ENCODE measurements at regions not wholly inside any gene's neighbourhood (a gene's known extent, or its start where the extent isn't known, plus 50 kb on each side); places are given as distances from the start of the nearest gene placed in this dataset.
"Not testable (repeated sequence)": the region's sequence is repeated elsewhere in the genome, so short reads cannot be mapped to it uniquely, and the experiment has no call there.

DNA sequence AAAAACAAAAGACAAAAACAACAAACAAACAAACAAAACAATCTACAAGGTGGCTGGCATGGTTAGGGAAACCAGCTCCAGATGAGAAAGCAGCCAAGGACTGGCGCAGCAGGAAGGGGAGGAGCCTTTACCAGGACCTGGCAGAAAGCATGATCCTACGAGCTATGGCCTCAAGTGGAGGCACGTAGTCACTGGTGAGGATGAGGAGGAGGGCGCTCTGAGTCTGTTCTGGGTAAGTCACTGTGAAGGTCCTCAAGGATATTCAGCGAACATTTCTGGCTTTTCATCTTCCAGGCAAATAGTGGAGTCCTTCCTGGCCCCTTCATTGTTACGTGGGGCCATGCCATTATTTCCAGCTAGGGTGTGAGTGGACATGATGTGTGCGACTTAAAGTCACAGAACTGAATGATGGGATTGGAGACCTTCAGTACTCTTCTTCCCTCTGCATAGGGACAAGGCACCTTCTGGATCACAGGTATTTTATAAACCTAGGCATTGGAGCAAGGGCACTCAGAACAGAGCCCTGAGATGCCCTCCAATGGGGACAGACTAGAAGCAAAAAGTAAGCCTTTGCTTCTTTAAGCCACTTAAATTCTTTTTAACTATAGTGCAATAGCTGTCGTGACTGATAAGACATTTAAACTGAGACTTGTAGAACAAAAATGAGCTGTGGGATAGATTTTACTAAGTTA lies 771.3 kb downstream of the RAB28 start:
- no peak for DNase-seq (ENCODE audit: extremely low read depth in 1 of 2, low read depth in 1 of 2)

DNA sequence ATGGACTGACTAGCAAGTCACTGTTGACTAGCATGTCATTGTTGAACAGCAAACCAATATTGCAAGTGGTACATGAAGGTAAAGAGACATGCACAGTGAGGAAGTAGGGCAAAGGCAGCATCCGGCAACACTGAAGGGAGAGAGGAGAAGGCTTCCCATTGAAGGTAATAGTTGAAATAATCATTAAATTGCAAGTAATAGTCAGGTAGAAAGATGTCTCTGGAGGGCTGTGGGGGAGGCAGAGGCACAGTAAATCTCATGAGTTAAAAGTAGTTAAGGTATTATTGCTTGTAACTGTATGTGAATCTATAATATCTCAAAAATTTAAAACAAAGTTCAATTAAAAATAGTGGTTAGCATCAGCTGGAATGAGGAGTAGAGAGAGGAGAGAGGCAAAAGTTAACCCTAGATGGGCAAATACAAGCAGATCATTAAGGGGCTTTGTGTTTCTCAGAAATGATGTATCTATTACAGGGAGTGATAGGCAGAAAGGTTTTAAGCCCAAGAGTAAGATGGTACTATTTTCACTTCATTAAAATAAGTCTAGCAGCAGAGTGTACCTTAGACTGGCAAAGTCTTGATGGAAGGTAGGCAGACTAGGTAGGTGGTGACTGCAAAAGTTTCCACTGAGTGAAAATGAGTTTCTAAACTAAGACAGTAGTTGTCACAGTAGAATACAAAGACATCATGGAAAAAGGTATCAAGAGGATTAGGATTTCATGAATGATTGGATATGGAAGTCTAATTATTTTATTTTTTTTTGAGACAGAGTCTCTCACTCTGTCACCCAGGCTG lies 776.6 kb downstream of the RAB28 start:
- DNase-seq (ENCODE audit: extremely low read depth in 1 of 2, low read depth in 1 of 2) = no peak

DNA sequence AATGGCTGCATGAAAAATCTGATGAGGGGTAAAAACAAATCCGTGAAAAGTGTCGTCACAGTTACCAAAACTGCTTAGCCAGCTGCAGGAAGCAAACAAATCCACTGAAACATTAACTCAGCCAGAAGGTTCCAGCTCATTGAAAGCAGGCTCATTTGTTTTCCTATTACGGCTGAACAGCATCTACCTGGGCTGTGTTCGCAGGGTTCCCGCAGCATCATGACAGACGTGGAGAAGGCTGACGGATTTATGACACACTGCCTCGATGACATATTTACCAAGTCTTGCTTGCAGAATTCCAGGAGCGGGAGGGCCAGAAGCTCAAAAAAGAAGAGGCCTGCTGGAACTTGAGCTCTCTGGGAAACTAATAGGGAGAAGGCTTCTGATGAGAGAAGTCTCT lies 781.1 kb downstream of the RAB28 start:
- DNase-seq (ENCODE audit: extremely low read depth in 1 of 2, low read depth in 1 of 2) = no peak

DNA sequence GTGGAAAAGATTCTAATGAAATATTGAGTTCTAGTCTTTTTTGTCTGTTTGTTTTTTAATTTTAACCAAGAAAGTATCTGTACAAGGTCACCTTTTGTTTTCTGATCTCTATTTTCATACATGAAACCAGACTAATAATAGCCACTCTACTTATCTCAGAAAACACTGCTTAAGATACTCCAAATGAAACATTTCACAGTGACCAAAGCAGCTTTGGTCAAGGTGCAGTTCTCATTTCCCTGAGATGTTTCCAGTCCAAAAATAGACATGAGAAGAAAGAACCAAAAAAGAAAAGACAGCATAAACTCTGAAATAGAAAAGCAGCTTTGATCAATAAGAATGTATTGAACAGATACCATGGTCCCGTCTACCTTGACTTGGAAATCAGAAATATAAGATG lies 782.8 kb downstream of the RAB28 start:
- no peak for DNase-seq (ENCODE audit: extremely low read depth in 1 of 2, low read depth in 1 of 2)

DNA sequence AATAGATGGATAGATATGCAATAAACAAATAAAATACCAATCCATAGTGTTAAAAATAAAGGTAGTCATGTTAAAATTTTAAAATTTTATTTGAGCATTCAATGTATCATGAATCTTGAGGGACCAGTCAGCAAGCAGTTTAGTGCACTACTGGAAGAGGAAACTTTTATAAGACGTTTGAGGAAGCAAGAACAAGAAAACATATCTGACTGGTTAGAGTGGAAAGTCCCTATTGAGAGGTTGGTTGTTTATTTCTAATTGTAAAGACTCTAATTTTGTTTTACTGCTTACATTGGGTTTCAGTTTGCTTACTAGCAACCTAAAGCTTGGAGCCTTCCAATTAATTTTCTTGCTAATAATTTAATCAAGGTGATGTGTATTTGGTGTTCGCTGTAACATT lies 786.2 kb downstream of the RAB28 start:
- DNase-seq (ENCODE audit: extremely low read depth in 1 of 2, low read depth in 1 of 2) = no peak

DNA sequence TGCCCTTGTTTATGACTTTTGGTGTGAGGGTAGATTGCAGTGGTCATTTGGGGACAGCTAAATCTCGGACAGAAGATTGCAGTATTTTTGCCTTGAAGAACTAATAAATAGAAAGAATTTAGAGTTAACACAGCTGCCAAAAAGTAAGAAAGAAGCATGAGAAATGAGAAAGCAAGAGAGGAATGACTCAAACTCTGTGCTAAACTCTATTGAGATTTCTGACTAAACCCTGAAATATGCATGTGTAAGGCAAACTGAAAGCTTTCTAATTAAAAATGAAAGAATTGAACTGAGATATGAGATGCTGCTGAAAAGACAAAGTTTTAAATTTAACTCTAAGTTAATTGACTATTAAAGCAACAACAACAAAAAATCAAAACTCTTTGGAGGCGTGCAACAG lies 791.3 kb downstream of the RAB28 start:
- no peak for DNase-seq (ENCODE audit: extremely low read depth in 1 of 2, low read depth in 1 of 2)

DNA sequence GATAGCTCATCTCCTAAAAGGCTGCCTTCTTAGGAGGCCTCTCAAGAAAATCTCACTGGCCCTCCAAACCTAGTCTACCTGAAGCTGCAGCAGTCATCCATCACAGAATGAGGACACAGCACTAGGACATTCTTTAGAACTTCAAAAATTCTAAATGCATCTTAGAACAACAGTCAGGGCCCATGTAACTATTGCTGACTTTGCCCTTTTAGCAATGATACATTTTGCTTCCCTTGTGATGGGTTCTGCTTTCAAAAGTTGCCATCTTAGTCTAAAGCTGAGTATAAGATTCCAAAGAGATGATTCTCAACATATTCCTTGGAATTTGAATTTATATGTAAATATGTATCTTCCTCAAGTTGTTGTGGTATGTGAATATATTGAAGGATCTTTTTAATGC lies 793.0 kb downstream of the RAB28 start:
- no peak for DNase-seq (ENCODE audit: extremely low read depth in 1 of 2, low read depth in 1 of 2)

DNA sequence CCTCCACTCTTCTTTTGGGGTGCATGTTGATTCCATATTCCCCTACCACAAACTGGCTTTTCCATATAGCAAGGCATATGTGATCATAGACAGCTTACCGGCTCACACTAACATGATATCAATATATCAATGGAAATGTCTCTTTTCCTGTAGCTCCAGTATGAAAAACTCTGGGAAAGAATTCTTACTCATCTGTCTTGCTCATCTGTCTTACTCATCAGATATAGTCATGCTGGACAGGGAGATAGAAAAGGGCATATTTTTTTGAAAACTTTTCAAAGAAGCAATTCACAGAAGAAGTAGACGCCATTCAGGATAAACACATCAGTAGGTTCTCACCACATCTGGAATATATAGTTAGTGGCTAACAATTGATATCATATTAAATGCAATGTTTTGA lies 794.7 kb downstream of the RAB28 start:
- DNase-seq (ENCODE audit: extremely low read depth in 1 of 2, low read depth in 1 of 2) = no peak

DNA sequence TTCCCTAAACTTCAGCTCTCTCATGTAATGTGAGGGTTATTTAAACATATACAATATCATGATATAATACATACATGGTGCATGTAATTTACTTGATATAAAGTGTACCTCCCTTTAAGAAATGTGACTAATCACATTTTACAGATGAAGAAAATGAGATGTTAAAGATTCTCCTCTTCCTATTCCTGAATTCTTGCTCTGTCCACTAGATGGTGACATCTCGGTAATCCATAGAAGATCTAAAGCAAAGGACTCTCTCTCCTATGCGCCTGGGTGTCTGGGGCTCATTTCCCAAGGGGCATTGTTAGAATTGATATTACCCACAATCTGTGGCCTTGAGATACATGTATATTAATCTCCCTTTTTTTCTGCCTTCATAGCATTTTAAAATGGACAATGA lies 804.9 kb downstream of the RAB28 start:
- no peak for DNase-seq (ENCODE audit: extremely low read depth in 1 of 2, low read depth in 1 of 2)

DNA sequence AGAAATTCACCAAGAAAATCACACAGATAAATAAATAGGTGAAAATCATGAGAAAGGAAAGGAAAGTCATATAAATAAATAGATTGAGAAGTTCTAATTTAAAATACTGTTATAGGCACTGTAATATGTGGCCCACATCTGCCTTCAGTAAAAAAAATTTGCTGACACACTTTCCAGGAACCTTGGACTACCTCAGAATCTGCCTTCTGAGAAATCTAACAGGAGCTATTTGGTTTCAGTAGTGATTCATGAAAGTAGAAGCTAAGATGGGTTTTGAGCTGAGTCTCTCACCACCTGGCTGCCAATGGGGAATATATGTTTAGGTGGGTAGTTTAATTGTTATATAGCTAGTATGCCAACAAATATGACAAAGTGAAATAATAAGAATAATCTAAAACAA lies 810.0 kb downstream of the RAB28 start:
- no peak for DNase-seq (ENCODE audit: extremely low read depth in 1 of 2, low read depth in 1 of 2)

DNA sequence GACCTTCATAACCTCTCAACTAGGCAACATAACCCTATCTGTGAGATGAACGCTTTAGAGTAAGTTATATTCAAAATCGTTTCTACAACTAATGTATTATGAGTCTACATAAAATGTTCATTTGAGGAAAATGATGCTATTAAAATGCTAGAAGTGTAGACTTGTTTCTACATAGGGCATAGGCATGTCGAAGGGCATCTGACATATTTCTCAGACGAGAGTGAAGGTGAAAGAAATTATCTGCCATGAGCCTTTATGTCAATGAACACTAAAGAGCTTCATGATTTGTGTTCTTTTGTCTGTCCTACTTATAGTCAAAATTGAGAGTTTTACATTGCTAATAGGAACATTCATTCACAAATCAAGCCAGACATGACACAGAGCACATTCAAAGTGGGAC lies 811.8 kb downstream of the RAB28 start:
- no peak for DNase-seq (ENCODE audit: extremely low read depth in 1 of 2, low read depth in 1 of 2)

DNA sequence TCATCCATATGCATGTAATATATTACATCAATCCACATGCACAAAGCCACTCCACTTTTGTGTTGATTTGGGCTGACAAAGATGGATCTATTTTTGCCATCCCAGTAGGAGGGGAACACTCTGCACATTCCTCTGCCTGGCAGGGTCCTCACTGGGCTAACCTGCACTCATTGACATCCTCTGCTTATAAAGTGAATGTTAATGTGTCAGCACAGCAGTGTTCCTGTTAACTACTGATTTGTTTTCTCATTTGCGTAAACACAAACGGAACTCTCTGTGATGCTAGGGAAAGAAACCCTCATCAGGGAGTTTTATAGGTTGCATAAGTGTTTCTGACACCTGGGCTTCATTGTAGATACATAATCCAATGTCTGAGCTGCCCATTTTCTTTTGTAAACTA lies 826.0 kb downstream of the RAB28 start:
- no peak for DNase-seq (ENCODE audit: extremely low read depth in 1 of 2, low read depth in 1 of 2)

DNA sequence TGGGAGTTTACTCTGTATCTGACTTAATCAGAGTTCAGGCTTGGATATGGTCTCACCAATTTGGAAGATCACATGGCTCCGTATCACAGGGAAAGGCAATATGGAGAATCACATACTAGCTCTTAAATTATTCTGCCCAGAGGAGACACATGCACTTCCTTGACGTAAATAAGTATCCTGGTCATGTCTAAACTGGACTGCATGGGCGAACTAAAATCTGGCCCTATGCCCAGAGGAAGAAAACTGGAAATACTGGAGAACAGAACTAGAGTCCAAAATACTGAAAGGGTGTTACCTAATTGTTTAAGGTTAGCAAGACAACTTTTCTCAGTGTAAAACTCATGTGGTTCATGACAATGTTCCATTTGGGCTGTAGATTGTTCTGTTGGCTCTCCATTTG lies 832.3 kb downstream of the RAB28 start:
- no peak for DNase-seq (ENCODE audit: extremely low read depth in 1 of 2, low read depth in 1 of 2)

DNA sequence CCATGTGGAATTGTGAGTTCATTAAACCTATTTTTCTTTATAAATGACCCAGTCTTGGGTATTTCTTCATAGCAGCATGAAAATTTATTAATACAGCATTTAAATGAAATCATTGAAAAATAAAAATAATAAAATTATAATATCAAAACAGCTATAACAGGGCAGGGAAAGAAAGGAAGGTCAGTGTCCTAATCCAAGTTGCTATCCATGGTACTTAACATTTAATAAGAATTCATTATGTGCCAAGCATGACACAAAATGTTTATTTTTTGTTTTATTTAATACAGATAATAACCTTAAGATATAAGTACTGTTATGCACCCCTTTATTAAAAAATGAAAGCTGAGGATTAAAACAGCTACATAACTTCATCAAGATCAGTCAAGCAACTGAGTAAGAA lies 838.4 kb downstream of the RAB28 start:
- no peak for DNase-seq (ENCODE audit: extremely low read depth in 1 of 2, low read depth in 1 of 2)

DNA sequence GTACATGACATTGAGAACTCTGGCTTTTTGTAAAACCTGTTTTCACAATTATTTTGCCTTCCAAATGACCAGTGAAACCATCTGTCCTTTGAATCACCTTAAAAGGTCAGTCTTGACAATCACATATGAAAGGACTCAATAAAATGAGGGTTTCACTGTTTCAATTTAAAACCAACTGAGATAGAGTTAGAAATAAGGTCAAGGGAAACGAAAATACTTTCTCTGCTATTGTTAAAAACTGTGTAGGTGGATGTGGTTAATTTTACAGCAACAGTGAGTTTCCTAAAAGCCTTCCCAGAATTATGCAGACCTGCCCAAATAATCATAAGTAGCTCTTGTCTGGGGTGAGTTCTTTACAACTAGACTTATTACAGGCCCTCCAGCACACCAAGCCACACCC lies 839.9 kb downstream of the RAB28 start:
- no peak for DNase-seq (ENCODE audit: extremely low read depth in 1 of 2, low read depth in 1 of 2)

DNA sequence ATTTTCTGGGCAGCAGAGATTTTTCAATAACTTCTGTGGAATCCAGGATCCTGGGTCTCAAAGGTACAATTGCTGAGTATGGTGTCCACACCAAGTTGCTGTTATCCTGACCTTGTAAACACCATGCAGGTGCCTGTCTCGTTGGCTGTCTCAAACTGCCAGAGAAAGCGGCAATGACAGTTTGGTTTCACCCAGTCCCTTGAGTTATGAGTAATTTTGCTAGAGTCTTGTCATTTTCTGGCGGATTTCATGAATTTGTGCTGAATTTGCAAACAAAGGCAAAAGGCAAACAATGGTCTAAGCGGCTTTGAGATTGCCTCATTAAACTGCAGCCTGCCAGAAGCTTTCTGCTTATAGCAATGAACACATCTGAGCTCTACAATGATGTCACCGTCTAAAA lies 847.9 kb downstream of the RAB28 start:
- DNase-seq (ENCODE audit: extremely low read depth in 1 of 2, low read depth in 1 of 2) = no peak

DNA sequence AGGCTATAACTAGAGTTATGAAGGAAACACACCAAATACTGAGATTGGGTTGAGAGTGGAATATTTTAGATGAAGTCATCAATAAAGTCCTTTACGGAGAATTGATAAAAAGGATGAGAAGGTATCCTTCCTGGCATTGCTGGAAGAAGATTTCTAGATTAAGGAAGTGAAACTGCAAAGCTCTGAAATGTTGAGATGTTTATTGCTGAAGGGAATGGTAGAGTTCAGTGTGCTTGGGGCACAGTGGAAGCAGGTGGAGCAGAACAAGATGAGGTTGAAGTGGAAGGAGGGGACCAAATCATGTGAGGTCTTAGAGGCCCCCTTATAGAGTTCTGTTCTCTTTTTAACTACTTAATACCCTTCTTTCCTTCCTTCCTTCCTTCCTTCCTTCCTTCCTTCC lies 848.5 kb downstream of the RAB28 start:
- DNase-seq (ENCODE audit: extremely low read depth in 1 of 2, low read depth in 1 of 2) = no peak

DNA sequence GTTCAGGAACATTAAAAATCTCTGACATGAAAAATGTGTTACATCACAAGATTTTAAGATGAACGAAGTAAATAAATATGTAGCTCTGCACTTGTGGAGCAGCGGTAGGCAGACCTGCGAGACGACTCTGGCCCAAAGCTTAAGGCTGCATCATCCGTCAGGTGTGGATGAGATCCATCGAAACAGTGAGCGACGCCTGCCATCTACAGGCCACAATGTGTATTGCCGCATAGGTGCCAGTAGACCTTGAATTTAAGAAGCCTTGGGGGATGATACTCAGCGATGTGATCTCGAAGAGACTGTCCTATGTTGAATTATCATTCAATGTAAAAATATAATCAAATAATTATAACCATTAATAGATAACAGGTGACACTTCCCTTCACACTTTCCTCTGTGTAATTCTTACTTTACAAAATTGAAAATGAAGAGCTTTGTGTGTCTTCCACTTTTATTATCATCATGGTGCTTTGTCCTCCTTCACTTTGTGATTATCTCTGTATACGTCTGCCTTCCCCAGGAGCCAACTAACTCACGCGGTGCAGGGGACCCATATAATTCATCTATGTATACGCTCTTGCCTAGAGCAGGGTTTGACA lies 851.0 kb downstream of the RAB28 start:
- peak; percentile 29 to 44 for DNase-seq (ENCODE audit: extremely low read depth in 1 of 2, low read depth in 1 of 2)

DNA sequence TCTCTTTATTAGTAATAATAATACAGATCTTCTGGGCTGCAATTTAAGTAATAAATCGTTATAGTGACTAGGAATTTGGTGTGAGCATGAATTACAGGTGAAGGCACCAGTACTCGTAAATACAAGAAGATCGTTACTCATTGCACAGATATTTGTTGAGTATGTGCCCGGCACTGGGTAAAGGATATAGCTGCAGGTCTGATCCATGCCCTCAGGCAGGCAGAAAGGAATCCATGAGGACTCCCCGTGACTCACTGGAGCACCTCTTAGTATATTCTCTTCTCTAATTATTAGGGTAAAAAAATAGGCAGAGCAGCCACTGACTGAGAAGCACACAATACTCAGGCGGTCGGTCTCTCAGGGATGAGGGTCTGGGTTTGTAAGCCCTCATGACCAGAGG lies 868.3 kb downstream of the RAB28 start:
- no peak for DNase-seq (ENCODE audit: extremely low read depth in 1 of 2, low read depth in 1 of 2)

DNA sequence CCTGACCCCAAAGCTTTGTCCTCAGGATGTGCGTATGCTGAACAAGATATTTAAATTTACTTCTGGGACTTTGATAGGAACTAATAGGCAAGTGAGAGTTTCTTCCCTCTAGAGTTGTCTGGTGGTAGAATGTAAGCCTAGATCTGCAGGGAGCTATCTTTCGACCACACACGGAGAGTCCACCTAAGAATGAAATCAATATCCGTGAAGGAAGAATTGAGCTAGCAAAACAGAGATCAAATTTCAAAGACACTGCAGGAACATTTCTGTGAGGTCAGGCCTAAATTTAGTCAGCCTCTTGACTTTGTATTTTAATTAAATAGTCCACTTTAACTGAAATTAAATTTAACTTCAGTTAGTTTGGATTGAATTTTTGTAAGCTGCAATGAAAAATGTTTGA lies 871.3 kb downstream of the RAB28 start:
- no peak for DNase-seq (ENCODE audit: extremely low read depth in 1 of 2, low read depth in 1 of 2)

DNA sequence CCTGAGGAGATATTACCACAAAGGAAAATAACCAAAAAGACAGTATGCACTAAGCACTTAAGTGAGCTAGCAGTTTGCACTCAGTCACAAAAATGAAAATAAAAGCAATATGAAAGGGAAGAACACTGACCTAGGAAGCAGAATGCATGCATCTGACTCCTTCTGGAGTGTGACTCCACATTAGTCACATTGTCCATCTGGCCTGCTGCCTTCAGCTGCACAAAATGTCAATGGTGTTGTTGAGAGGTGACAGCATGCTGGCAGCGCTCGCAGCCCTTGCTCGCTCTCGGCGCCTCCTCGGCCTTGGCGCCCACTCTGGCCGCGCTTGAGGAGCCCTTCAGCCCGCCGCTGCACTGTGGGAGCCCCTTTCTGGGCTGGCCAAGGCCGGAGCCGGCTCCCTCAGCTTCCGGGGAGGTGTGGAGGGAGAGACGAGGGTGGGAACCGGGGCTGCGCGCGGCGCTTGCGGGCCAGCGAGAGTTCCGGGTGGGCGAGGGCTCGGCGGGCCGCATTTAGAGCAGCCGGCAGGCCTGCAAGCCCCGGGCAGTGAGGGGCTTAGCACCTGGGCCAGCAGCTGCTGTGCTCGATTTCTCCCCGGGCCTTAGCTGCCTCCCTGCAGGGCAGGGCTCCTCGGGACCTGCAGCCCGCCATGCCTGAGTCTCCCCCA lies 874.8 kb downstream of the RAB28 start:
- not testable (repeated sequence) for DNase-seq (ENCODE audit: extremely low read depth in 1 of 2, low read depth in 1 of 2)

DNA sequence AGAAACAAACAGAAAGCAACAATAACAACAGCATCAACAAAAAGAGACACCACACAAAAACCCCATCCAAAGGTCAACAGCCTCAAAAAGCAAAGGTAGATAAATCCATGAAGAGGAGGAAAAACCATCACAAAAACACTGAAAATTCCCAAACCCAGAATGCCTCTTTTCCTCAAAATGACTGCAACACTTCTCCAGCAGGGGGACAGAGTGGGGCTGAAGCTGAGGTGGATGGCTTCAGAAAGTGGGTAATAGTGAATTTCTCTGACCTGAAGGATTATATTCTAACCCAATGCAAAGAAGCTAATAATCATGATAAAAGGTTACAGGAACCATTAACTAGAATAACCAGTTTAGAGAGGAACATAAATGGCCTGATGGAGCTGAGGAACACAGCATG lies 888.2 kb downstream of the RAB28 start:
- no peak for DNase-seq (ENCODE audit: extremely low read depth in 1 of 2, low read depth in 1 of 2)
